ENCODE measurements at regions not wholly inside any gene's neighbourhood (a gene's known extent, or its start where the extent isn't known, plus 50 kb on each side); places are given as distances from the start of the nearest gene placed in this dataset.
A peak's percentile ranks its signal among the peaks of the same experiment; 100 is the strongest.

- H3K9ac ChIP-seq (ENCODE audit: insufficient read depth, low read length, poor library complexity, severe bottlenecking): no peak overlapping the region
- no peak overlapping the region for H3K4me3 Mint-ChIP-seq
- no peak for TF ChIP-seq CTCF (IDR thresholded peaks at IDR 0.05)
- H2AFZ ChIP-seq (ENCODE audit: insufficient read depth, low read depth, low read length, poor library complexity, severe bottlenecking): no peak overlapping the region
- no peak overlapping the region for H3K4me2 ChIP-seq (replicated peaks; ENCODE audit: extremely low read depth, low read length, poor library complexity, severe bottlenecking)
- no peak overlapping the region for H3K27ac ChIP-seq (ENCODE audit: low read depth in 1 of 2, low read length in 2 of 2)
- no peaks in the 10 kb centered on the region for H3K27me3 ChIP-seq (ENCODE audit: control insufficient read depth in 2 of 2, insufficient read depth in 2 of 2, low read length in 2 of 2)
- 86% methylated on average over 13 of the region's 23 CpGs for WGBS (ENCODE audit: insufficient coverage)
- H3K4me1 Mint-ChIP-seq: peaks cover 3% of the 10 kb centered on the region
- intact Hi-C loops (cut with micrococcal nuclease): no loop called here
- no peaks in the 10 kb centered on the region for H3K9me3 ChIP-seq (replicated peaks in 1 of 2; ENCODE audit: control insufficient read depth in 1 of 2, insufficient read depth in 1 of 2, low read length in 2 of 2)
- no peaks in the 10 kb centered on the region for H3K4me1 ChIP-seq (ENCODE audit: control insufficient read depth in 1 of 2, insufficient read depth in 2 of 2, low read length in 2 of 2)
- peaks cover 79 to 100% of the 10 kb centered on the region in 2 donors for H3K36me3 ChIP-seq (replicated peaks in 1 of 2; ENCODE audit: control insufficient read depth in 1 of 2, insufficient read depth in 2 of 2, low read length in 2 of 2)
- H3K27ac Mint-ChIP-seq: peak overlapping the region in 1 of 7 donors; percentile 30
- H3K79me2 ChIP-seq (ENCODE audit: insufficient read depth, low read length): peaks cover 36% of the 10 kb centered on the region
- peaks cover 100% of the 10 kb centered on the region for H4K20me1 ChIP-seq (ENCODE audit: insufficient read depth, low read length)
- H3K4me3 ChIP-seq (replicated peaks in 1 of 3; ENCODE audit: low read depth in 2 of 3, low read length in 3 of 3): no peak overlapping the region
- peaks cover 0 to 2% (median 0%) of the 10 kb centered on the region in 7 donors for H3K9me3 Mint-ChIP-seq
- DNase-seq: no peak
- peaks cover 0 to 2% (median 0%) of the 10 kb centered on the region in 3 donors for H3K27me3 Mint-ChIP-seq (ENCODE audit: low read depth in 3 of 3)
- H3K36me3 Mint-ChIP-seq: peaks cover 73 to 94% of the 10 kb centered on the region in 2 donors
These were observed 107.6 kb downstream of the RFLNA start for GRCh38 chr12:124402248-124403066.

- intact Hi-C loops (cut with micrococcal nuclease): no loop called here
- Mint-ChIP-seq H3K4me1 (peaks cover 3% of the 10 kb centered on the region), H3K36me3 (peaks cover 69 to 92% of the 10 kb centered on the region in 2 donors), H3K4me3 (no peak overlapping the region), H3K27ac (peak overlapping the region in 2 of 7 donors; percentile 32 to 58), H3K27me3 (ENCODE audit: low read depth in 3 of 3) (peaks cover 0 to 2% (median 0%) of the 10 kb centered on the region in 3 donors), H3K9me3 (peaks cover 0 to 2% (median 0%) of the 10 kb centered on the region in 7 donors)
- Histone ChIP-seq H3K4me3 (replicated peaks in 1 of 3; ENCODE audit: low read depth in 2 of 3, low read length in 3 of 3) (no peak overlapping the region), H4K20me1 (ENCODE audit: insufficient read depth, low read length) (peaks cover 100% of the 10 kb centered on the region), H3K4me2 (replicated peaks; ENCODE audit: extremely low read depth, low read length, poor library complexity, severe bottlenecking) (no peak overlapping the region), H3K27me3 (ENCODE audit: control insufficient read depth in 2 of 2, insufficient read depth in 2 of 2, low read length in 2 of 2) (no peaks in the 10 kb centered on the region), H3K36me3 (replicated peaks in 1 of 2; ENCODE audit: control insufficient read depth in 1 of 2, insufficient read depth in 2 of 2, low read length in 2 of 2) (peaks cover 80 to 100% of the 10 kb centered on the region in 2 donors), H3K27ac (ENCODE audit: low read depth in 1 of 2, low read length in 2 of 2) (no peak overlapping the region), H3K4me1 (ENCODE audit: control insufficient read depth in 1 of 2, insufficient read depth in 2 of 2, low read length in 2 of 2) (no peaks in the 10 kb centered on the region), H3K79me2 (ENCODE audit: insufficient read depth, low read length) (peaks cover 31% of the 10 kb centered on the region), H3K9ac (ENCODE audit: insufficient read depth, low read length, poor library complexity, severe bottlenecking) (no peak overlapping the region), H2AFZ (ENCODE audit: insufficient read depth, low read depth, low read length, poor library complexity, severe bottlenecking) (no peak overlapping the region), H3K9me3 (replicated peaks in 1 of 2; ENCODE audit: control insufficient read depth in 1 of 2, insufficient read depth in 1 of 2, low read length in 2 of 2) (no peaks in the 10 kb centered on the region)
- WGBS (ENCODE audit: insufficient coverage): 95% methylated on average over 8 of the region's 15 CpGs
- no peak for DNase-seq
- TF ChIP-seq CTCF (IDR thresholded peaks at IDR 0.05): no peak
These were observed 106.9 kb downstream of the RFLNA start for GRCh38 chr12:124401704-124402221.
